Osteoblast (primary cell): ENCODE measurements at regions not wholly inside any gene's neighbourhood (a gene's known extent, or its start where the extent isn't known, plus 50 kb on each side); places are given as distances from the start of the nearest gene placed in this dataset.

Experiments
- DNase-seq: peaks from one replicate; pipeline ENCODE4 v3.0.0; 2011; ENCODE audit warnings: low spot score, mixed read lengths; ENCODE audit not compliant: insufficient read length; ENCODE audit errors: missing footprints
- H2AFZ ChIP-seq: 2 replicates; pipeline ENCODE4 v1.6.0; 2011; ENCODE audit warnings: mild to moderate bottlenecking, low read length
- H3K27ac ChIP-seq: 2 replicates; pipeline ENCODE4 v1.5.1; 2011; ENCODE audit warnings: mild to moderate bottlenecking, low read depth, low read length, moderate library complexity
- H3K27me3 ChIP-seq: 2 replicates; pipeline ENCODE4 v1.6.0; 2012; ENCODE audit warnings: mild to moderate bottlenecking, control low read depth, inconsistent platforms, low read length, moderate library complexity; ENCODE audit not compliant: insufficient read depth
- H3K36me3 ChIP-seq: 2 replicates; pipeline ENCODE4 v1.5.1; 2011; ENCODE audit warnings: mild to moderate bottlenecking, low read length, control low read depth, moderate library complexity; ENCODE audit not compliant: insufficient read depth
- H3K4me1 ChIP-seq: 2 replicates; pipeline ENCODE4 v1.5.1; 2011; ENCODE audit warnings: mild to moderate bottlenecking, low read length, control low read depth, moderate library complexity; ENCODE audit not compliant: insufficient read depth
- H3K4me2 ChIP-seq: 2 replicates; pipeline ENCODE4 v1.6.0; 2011; ENCODE audit warnings: mild to moderate bottlenecking, low read length; ENCODE audit not compliant: insufficient read depth
- H3K4me3 ChIP-seq: fragments of 200-600 bp; sonication (generic); 3 replicates; pipeline ENCODE4 v1.5.1; 2012; ENCODE audit warnings: mild to moderate bottlenecking, low read length, inconsistent platforms; ENCODE audit not compliant: insufficient read depth
- H3K79me2 ChIP-seq: 2 replicates; pipeline ENCODE4 v1.6.0; 2012; ENCODE audit warnings: mild to moderate bottlenecking, low read length, control low read depth, inconsistent platforms; ENCODE audit not compliant: insufficient read depth
- H3K9me3 ChIP-seq: 2 replicates; pipeline ENCODE4 v1.5.1; 2011; ENCODE audit warnings: low read depth, low read length, control low read depth
- H4K20me1 ChIP-seq: 2 replicates; pipeline ENCODE4 v1.6.0; 2012; ENCODE audit warnings: mild to moderate bottlenecking, low read length, control low read depth; ENCODE audit not compliant: insufficient read depth
- CTCF ChIP-seq: IDR thresholded peaks from 2 replicates; pipeline ENCODE4 v1.5.1; 2011; ENCODE audit warnings: mild to moderate bottlenecking, low read depth, low read length, moderate library complexity; ENCODE audit errors: extremely low read depth

DNA sequence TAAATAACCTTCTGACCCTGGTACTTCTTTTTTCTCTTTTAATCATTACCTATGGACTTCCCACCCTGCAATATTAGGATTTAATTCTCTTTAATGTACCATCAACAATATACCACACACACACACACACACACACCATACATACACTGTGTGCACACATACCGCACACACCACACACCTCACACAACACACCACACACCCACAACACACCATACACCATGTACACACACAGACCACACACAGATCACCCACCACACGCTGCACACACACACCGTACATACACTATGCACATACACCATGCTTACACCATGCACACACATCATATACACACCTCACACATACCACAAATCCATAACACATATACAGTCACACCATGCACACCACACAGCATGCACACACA, 57.4 kb upstream of the MAP3K4 start:
- TF ChIP-seq CTCF: no peak
- Histone ChIP-seq H3K27ac (no peak overlapping the region), H3K27me3 (peaks cover 4% of the 10 kb centered on the region), H3K4me2 (no peak overlapping the region), H3K4me1 (peaks cover 8% of the 10 kb centered on the region), H3K79me2 (no peaks in the 10 kb centered on the region), H3K36me3 (no peaks in the 10 kb centered on the region), H3K9me3 (no peaks in the 10 kb centered on the region), H3K4me3 (no peak overlapping the region), H4K20me1 (no peaks in the 10 kb centered on the region), H2AFZ (no peak overlapping the region)
- DNase-seq: no peak

DNA sequence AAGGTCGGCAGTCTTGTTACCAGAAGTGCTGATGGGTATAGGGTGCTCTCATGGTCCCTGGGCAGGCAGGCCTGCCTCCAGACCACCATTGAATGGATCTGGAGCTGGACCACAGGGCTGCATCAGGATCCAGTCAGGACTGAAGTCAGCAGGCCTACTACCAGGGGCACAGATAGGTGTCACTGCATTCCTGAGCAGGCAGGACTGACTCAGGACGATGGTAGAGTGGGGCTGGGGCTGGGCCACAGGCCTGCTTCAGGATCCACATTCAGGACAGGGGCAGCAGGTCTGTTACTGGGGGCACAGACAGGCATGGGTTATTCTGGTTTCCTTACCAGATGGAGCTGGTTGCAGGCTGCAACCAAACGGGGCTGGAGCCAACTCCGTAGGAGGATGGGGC, 51.4 kb upstream of the MAP3K4 start:
- no peaks in the 10 kb centered on the region for H4K20me1 ChIP-seq
- no peaks in the 10 kb centered on the region for H3K4me1 ChIP-seq
- TF ChIP-seq CTCF: no peak
- no peak for DNase-seq
- no peaks in the 10 kb centered on the region for H3K9me3 ChIP-seq
- H3K27ac ChIP-seq: no peak overlapping the region
- no peak overlapping the region for H3K4me2 ChIP-seq
- H3K79me2 ChIP-seq: no peaks in the 10 kb centered on the region
- no peaks in the 10 kb centered on the region for H3K27me3 ChIP-seq
- no peak overlapping the region for H3K4me3 ChIP-seq
- H2AFZ ChIP-seq: no peak overlapping the region
- no peaks in the 10 kb centered on the region for H3K36me3 ChIP-seq
